ENCODE measurements at regions not wholly inside any gene's neighbourhood (a gene's known extent, or its start where the extent isn't known, plus 50 kb on each side); places are given as distances from the start of the nearest gene placed in this dataset.

DNA sequence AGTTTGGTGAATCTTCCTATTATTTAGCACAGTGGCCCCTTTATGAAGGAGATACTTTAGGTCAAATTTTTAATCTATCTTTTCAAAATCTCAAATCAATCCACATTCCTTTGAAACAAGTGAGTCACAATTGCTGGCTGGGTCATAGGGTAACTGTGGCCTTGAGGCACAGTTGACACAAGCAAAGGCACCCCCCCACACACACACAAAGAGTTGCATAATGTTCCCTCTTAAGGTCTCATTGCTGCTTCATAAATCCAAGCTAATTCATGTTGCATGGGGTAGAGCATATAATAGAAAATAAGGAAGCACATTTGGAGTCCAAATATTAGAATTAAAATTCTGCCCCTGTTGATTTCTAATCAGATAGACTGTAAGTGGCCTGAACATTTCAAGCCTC lies 171.5 kb downstream of the DLEU7 start:
- TF ChIP-seq, protein P1, sequence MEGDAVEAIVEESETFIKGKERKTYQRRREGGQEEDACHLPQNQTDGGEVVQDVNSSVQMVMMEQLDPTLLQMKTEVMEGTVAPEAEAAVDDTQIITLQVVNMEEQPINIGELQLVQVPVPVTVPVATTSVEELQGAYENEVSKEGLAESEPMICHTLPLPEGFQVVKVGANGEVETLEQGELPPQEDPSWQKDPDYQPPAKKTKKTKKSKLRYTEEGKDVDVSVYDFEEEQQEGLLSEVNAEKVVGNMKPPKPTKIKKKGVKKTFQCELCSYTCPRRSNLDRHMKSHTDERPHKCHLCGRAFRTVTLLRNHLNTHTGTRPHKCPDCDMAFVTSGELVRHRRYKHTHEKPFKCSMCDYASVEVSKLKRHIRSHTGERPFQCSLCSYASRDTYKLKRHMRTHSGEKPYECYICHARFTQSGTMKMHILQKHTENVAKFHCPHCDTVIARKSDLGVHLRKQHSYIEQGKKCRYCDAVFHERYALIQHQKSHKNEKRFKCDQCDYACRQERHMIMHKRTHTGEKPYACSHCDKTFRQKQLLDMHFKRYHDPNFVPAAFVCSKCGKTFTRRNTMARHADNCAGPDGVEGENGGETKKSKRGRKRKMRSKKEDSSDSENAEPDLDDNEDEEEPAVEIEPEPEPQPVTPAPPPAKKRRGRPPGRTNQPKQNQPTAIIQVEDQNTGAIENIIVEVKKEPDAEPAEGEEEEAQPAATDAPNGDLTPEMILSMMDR (conservative IDR thresholded peaks at IDR 0.05) = no peak
- TF ChIP-seq EZH2 (IDR thresholded peaks at IDR 0.05; ENCODE audit: low read depth) = no peak

Data from PC-9 (cell line).